ENCODE measurements at regions not wholly inside any gene's neighbourhood (a gene's known extent, or its start where the extent isn't known, plus 50 kb on each side); places are given as distances from the start of the nearest gene placed in this dataset.

DNA sequence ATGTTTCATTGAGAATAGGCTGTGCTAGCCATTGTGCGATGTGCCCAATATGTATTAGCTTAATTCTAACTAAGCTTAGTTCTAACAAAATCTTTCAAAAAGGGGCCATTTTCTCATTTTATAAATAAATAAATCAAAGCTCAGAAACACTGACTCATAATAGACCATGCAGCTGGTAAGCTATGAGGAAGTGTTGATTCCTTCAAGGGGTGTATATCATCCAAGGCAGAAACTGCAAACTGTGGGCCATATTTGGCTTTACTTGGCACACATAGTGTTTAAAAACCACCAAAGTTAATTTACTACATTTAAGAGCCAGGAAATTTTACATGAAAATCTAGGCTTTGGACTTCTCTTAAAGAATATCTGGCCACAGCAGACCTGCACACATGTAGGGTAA is 136.5 kb downstream of the ZNF621 start:
- Mint-ChIP-seq H3K27me3 (ENCODE audit: low read depth) (no peaks in the 10 kb centered on the region), H3K9me3 (peaks cover 3% of the 10 kb centered on the region), H3K4me3 (no peak overlapping the region), H3K36me3 (ENCODE audit: low read depth) (no peaks in the 10 kb centered on the region), H3K4me1 (peaks cover 8% of the 10 kb centered on the region), H3K27ac (ENCODE audit: unreplicated experiment) (no peak overlapping the region)
- no peak for DNase-seq (ENCODE audit: low read depth, low spot score)
- TF ChIP-seq CTCF (conservative IDR thresholded peaks at IDR 0.05) = no peak

GRCh38 chr3:40663280-40663679 is 138.5 kb downstream of the ZNF621 start:
- Mint-ChIP-seq H3K36me3 (ENCODE audit: low read depth) (no peaks in the 10 kb centered on the region), H3K9me3 (peaks cover 3% of the 10 kb centered on the region), H3K27me3 (ENCODE audit: low read depth) (no peaks in the 10 kb centered on the region), H3K27ac (ENCODE audit: unreplicated experiment) (no peak overlapping the region), H3K4me3 (no peak overlapping the region), H3K4me1 (peaks cover 8% of the 10 kb centered on the region)
- no peak for DNase-seq (ENCODE audit: low read depth, low spot score)
- no peak for TF ChIP-seq CTCF (conservative IDR thresholded peaks at IDR 0.05)

DNA sequence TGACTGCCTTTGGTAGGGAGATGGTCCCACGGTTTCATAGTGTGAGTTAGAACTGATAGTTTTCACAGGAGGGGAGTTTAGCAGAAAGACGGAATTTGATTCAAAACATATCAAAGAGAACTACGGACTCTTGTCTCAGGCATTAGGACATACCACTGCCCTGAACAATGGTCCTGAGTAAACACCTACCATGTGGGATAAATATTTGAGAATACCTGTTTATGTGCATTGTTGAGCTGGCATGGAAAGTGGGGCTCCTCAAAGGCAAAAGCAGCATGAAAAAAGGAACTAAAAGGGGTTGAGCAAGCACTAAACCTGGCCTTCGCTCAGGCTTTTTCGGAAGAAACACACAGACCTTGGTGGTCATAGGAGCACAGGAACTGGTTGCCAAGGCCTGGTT is 144.4 kb downstream of the ZNF621 start:
- no peak for TF ChIP-seq CTCF (conservative IDR thresholded peaks at IDR 0.05)
- Mint-ChIP-seq H3K9me3 (peaks cover 4% of the 10 kb centered on the region), H3K27me3 (ENCODE audit: low read depth) (no peaks in the 10 kb centered on the region), H3K27ac (ENCODE audit: unreplicated experiment) (no peak overlapping the region), H3K36me3 (ENCODE audit: low read depth) (no peaks in the 10 kb centered on the region), H3K4me3 (no peak overlapping the region), H3K4me1 (peaks cover 5% of the 10 kb centered on the region)
- no peak for DNase-seq (ENCODE audit: low read depth, low spot score)

GRCh38 chr3:40672861-40673260 is 148.1 kb downstream of the ZNF621 start:
- Mint-ChIP-seq H3K4me3 (no peak overlapping the region), H3K9me3 (peaks cover 13% of the 10 kb centered on the region), H3K4me1 (peaks cover 6% of the 10 kb centered on the region), H3K27ac (ENCODE audit: unreplicated experiment) (no peak overlapping the region), H3K36me3 (ENCODE audit: low read depth) (no peaks in the 10 kb centered on the region), H3K27me3 (ENCODE audit: low read depth) (no peaks in the 10 kb centered on the region)
- no peak for DNase-seq (ENCODE audit: low read depth, low spot score)
- TF ChIP-seq CTCF (conservative IDR thresholded peaks at IDR 0.05) = no peak

GRCh38 chr3:40677321-40677720 is 152.6 kb downstream of the ZNF621 start:
- Mint-ChIP-seq H3K27ac (ENCODE audit: unreplicated experiment) (no peak overlapping the region), H3K27me3 (ENCODE audit: low read depth) (no peaks in the 10 kb centered on the region), H3K4me3 (no peak overlapping the region)

More at GRCh38 chr3:40677321-40677720, 152.6 kb downstream of the ZNF621 start:
- DNase-seq (ENCODE audit: low read depth, low spot score) = no peak
- Mint-ChIP-seq H3K9me3 (peaks cover 13% of the 10 kb centered on the region), H3K36me3 (ENCODE audit: low read depth) (no peaks in the 10 kb centered on the region), H3K4me1 (peaks cover 8% of the 10 kb centered on the region)
- TF ChIP-seq CTCF (conservative IDR thresholded peaks at IDR 0.05) = no peak

Measured in neural crest cell (in vitro differentiated cells).